HG03159 (cell line): ENCODE measurements at regions not wholly inside any gene's neighbourhood (a gene's known extent, or its start where the extent isn't known, plus 50 kb on each side); places are given as distances from the start of the nearest gene placed in this dataset.

ENCODE experiments used
- ATAC-seq: cut with Tn5 transposase; IDR thresholded peaks from one replicate; pipeline ENCODE4 v1.9.1; 2021; ENCODE audit warnings: mild to moderate bottlenecking, moderate library complexity; ENCODE audit not compliant: unreplicated experiment

DNA sequence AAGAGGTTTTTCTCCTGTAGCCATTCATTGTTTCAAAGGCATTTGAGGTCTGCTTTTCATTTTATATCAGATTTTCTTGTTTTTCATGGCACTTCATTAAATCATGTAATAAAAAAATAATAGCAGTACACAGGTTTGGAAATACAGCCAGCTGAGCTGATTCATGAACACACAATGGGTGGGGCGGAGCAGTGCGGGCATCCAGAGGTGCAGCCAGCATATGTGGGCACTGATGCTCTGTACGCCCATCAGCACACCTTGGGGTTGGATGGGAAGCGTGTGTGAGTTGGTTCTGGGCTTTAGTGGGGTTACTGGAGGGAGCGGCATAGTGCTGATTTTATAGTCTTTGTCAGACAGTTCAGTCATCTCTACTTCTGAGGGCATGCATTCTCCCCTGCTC, 54.2 kb upstream of the IRX4 start:
- ATAC-seq, result no peak

DNA sequence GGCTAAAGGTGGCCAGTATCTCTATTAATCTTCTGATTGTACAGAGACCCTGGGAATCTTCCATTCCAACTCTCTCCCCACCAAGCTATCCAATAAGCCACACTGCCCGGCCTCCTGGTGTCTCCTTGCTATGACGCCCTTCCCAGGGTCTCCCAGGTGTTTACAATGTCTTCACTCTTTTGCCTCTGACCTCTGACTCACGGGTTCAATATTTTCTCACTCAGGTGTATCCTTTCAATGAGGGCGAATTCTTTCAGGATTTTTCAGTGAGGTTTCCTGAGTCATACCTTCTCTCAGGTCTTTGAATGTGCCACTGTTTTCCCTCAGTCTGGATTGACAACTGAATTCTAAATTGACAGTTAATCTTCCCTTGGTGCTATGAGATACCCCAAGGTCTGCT, 53.7 kb upstream of the IRX4 start:
- no peak for ATAC-seq

DNA sequence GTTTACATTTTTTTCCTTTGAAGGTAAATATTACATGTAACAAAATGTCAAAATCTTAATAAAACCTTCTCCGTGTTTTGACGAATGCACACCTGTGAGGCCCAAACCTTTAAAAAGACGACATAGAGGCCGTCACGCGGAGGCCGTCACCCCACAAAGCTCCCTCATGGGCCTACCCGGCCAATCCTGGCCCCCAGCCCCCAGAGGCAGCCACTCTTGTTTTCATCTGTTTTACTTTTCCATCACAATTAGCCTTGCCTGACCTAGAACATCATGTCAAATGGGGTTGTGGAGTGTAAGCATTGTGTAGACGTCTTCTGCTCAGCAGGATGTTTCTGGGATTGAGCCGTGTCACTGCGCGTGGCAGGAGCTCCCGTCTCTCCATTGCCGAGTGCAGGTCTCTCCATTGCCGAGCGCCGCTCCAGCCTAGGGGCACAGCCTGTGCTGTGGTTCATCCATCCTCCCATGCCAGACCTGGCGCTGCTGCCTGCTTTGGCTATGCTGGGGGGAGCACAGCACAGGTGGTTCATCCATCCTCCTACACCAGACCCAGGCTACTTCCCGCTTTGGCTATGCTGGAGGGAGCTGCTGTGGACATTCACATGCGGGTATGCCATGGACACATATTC, 52.2 kb upstream of the IRX4 start:
- ATAC-seq, result no peak

DNA sequence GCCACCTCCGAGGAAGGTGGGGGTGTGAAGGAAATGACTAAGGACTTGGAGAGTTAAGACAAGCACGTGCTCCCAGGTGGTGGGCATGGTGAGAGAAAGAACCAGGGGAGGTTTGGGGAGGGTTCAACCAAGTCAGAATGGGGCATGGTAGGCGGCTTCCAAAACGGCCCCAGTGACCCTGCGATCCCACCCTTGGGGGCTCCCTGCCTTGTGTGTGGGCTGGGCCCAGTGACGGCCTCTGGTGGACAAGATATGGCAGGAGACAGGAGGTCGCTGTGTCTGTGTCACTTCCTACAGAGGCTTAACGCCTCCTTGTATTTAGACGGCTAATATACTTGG, 51.3 kb upstream of the IRX4 start:
- ATAC-seq, result no peak

DNA sequence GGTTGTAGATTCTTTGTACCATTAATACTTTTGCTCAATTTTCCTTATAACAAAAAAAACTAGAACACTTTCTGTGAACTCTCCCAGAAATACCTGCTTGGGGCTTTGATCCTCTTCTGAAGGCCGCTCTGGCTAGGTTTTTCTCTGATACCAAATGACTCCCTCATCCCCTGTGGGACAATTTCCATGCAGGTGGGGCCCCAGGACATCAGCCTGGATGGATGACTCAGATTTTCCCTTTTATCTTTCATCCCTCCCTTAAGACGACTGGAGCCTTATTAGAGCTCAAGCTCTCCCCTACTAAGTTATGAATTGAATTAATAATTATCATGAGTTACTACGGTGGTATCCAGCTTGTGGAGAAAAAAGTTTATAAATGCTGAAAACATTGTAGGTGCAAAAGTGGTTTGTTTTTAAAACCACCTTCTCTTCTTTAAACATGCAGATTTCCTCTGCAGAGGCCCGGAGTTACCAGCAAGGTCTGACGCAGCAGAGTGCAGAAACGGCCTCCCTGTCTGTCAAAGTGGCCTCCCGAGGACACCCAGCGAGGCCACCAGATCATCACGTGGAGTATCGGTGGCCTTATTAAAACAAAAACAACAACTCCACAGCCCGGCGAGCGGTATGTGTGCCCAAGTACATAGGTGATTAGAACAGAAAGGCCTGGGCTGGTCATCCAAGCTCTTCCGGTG, 50.8 kb upstream of the IRX4 start:
- ATAC-seq, result no peak
